K562 (cell line): ENCODE measurements at regions not wholly inside any gene's neighbourhood (a gene's known extent, or its start where the extent isn't known, plus 50 kb on each side); places are given as distances from the start of the nearest gene placed in this dataset.

ENCODE experiments used
- EP300 ChIP-seq: IDR thresholded peaks from 2 replicates; pipeline ENCODE4 v1.6.1; 2012; ENCODE audit warnings: low read length, improper control_type of control experiment
- RHOXF2B ChIP-seq: fragments of 250-450 bp; sonication (Bioruptor Pico); conservative IDR thresholded peaks from 2 replicates; pipeline ENCODE4 v1.5.1; 2021
- ZHX1 ChIP-seq: fragments of 150-350 bp; conservative IDR thresholded peaks from 2 replicates; pipeline ENCODE4 v1.6.1; 2014; ENCODE audit warnings: low read length
- ZNF165 ChIP-seq: fragments of 250-450 bp; sonication (Bioruptor Pico); IDR thresholded peaks from 2 replicates; pipeline ENCODE4 v1.4.0; 2020; ENCODE audit warnings: borderline replicate concordance

- TF ChIP-seq ZHX1 (no peak), RHOXF2B (CRISPR knock-in tag) (no peak), EP300 (no peak), ZNF165 (CRISPR knock-in tag) (no peak)
These were observed 1353.5 kb downstream of the ROBO1 start for GRCh38 chr3:78414261-78414660.
